Smooth muscle cell (in vitro differentiated cells): ENCODE measurements at regions not wholly inside any gene's neighbourhood (a gene's known extent, or its start where the extent isn't known, plus 50 kb on each side); places are given as distances from the start of the nearest gene placed in this dataset.
"Not testable (repeated sequence)": the region's sequence is repeated elsewhere in the genome, so short reads cannot be mapped to it uniquely, and the experiment has no call there.

Experiments
- DNase-seq: peaks from one replicate; lab custom pipeline; 2025; ENCODE audit not compliant: unreplicated experiment; lab: John Stamatoyannopoulos, UW
- H2AFZ ChIP-seq: fragments of 200-600 bp; sonication (generic); 2 replicates; pipeline ENCODE4 v1.6.0; 2016; ENCODE audit warnings: antibody characterized with exemption, low read depth, mild to moderate bottlenecking
- H3F3A ChIP-seq: fragments of 200-600 bp; sonication (generic); 2 replicates; pipeline ENCODE4 v1.6.0; 2017; ENCODE audit warnings: antibody characterized with exemption, low read depth
- H3K27ac ChIP-seq: fragments of 200-600 bp; sonication (generic); 2 replicates; pipeline ENCODE4 v1.5.1; 2016; ENCODE audit warnings: low read depth, mild to moderate bottlenecking
- H3K27me3 ChIP-seq: fragments of 200-600 bp; sonication (generic); 2 replicates; pipeline ENCODE4 v1.6.1; 2016; ENCODE audit warnings: low read depth, mild to moderate bottlenecking
- H3K36me3 ChIP-seq: fragments of 200-600 bp; sonication (generic); 2 replicates; pipeline ENCODE4 v1.5.1; 2016; ENCODE audit warnings: low read depth
- H3K4me1 ChIP-seq: fragments of 200-600 bp; sonication (generic); 2 replicates; pipeline ENCODE4 v1.5.1; 2016; ENCODE audit warnings: low read depth
- H3K4me2 ChIP-seq: fragments of 200-600 bp; sonication (generic); 2 replicates; pipeline ENCODE4 v1.6.0; 2016; ENCODE audit warnings: mild to moderate bottlenecking
- H3K4me3 ChIP-seq: fragments of 200-600 bp; sonication (generic); 2 replicates; pipeline ENCODE4 v1.5.1; 2016; ENCODE audit warnings: mild to moderate bottlenecking
- H3K79me2 ChIP-seq: fragments of 200-600 bp; sonication (generic); 2 replicates; pipeline ENCODE4 v1.6.0; 2016; ENCODE audit warnings: low read depth, mild to moderate bottlenecking
- H3K9ac ChIP-seq: fragments of 200-600 bp; sonication (generic); 2 replicates; pipeline ENCODE4 v1.6.0; 2016; ENCODE audit warnings: low read depth
- H3K9me3 ChIP-seq: fragments of 200-600 bp; sonication (generic); replicated peaks from 2 replicates; pipeline ENCODE4 v1.5.1; 2016; ENCODE audit warnings: low read depth
- H4K20me1 ChIP-seq: fragments of 200-600 bp; sonication (generic); 2 replicates; pipeline ENCODE4 v1.6.0; 2016; ENCODE audit warnings: low read depth
- CTCF ChIP-seq: fragments of 200-600 bp; sonication (generic); IDR thresholded peaks from 2 replicates; pipeline ENCODE4 v1.5.1; 2017; ENCODE audit warnings: borderline replicate concordance, mild to moderate bottlenecking, antibody characterized with exemption; ENCODE audit not compliant: insufficient read depth, poor library complexity, severe bottlenecking
- WGBS: methylation state at CpG from one replicate; pipeline ENCODE4 v1.1.7; 2016; ENCODE audit warnings: low lambda C conversion rate; 5-methylcytosine and 5-hydroxymethylcytosine counted together

- H3K9me3 ChIP-seq: peaks cover 2% of the 10 kb centered on the region
- H4K20me1 ChIP-seq: no peaks in the 10 kb centered on the region
- TF ChIP-seq CTCF: no peak
- no peak for DNase-seq
- H2AFZ ChIP-seq: no peak overlapping the region
- no peaks in the 10 kb centered on the region for H3K27me3 ChIP-seq
- H3K4me2 ChIP-seq: no peak overlapping the region
- H3K79me2 ChIP-seq: no peaks in the 10 kb centered on the region
- no peaks in the 10 kb centered on the region for H3K4me1 ChIP-seq
- H3K4me3 ChIP-seq: no peak overlapping the region
- no peaks in the 10 kb centered on the region for H3K36me3 ChIP-seq
- H3K9ac ChIP-seq: no peak overlapping the region
- H3F3A ChIP-seq: no peaks in the 10 kb centered on the region
- H3K27ac ChIP-seq: no peak overlapping the region
- WGBS: 98% methylated on average over 4 of the region's 4 CpGs
Measured at GRCh38 chr14:37776791-37777499, 181.5 kb downstream of the TTC6 start.

DNA sequence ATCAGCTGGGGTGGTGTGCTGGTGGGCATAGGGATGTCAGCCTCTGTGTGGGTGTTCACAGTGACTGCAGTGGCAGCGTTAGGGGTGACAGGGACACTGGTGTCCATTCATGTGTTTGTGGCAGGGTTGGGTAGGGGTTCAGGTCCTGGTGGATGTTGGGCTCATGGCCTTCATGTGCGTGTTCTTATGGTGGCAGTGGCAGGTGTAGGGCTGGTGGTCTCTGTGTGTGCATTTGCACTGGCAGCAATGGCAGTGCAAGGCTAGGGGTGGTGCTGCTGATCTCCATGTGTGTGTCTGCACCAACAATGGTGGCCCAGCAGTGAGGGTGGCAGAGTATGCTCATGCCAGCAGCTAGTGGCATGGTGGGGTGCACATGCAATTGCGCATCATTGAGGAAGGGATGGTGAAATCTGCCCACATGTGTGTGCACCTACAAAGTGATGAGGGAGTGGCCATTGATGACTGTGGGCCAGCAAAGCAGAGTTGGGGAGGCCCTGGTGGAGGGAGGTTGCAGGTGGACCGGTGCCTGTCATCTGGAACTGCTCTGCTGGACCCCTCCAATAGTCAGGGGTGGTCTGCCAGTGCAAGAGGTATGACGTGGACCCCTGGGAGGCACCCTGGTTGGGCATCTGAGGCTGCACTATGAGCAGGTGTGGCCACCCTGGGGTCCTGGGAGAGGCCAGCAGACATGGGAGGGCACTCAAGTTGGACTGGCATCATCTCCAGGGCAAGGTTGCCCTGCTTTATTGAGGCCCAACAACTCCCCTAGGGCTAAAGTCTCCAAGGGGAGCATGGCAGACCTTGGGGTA is 182.9 kb downstream of the TTC6 start:
- Histone ChIP-seq H3K4me3 (no peak overlapping the region), H3K27me3 (no peaks in the 10 kb centered on the region), H3K9ac (no peak overlapping the region), H3K9me3 (peaks cover 2% of the 10 kb centered on the region), H3K36me3 (no peaks in the 10 kb centered on the region), H3K4me1 (no peaks in the 10 kb centered on the region), H3K79me2 (no peaks in the 10 kb centered on the region), H3F3A (no peaks in the 10 kb centered on the region), H3K4me2 (no peak overlapping the region), H4K20me1 (no peaks in the 10 kb centered on the region), H2AFZ (no peak overlapping the region), H3K27ac (no peak overlapping the region)
- DNase-seq: no peak
- WGBS: 85% methylated on average over 5 of the region's 5 CpGs
- no peak for TF ChIP-seq CTCF

- no peaks in the 10 kb centered on the region for H3K27me3 ChIP-seq
Measured at GRCh38 chr14:37779480-37779879, 184.1 kb downstream of the TTC6 start.

GRCh38 chr14:37780731-37781130 is 185.3 kb downstream of the TTC6 start:
- not testable (repeated sequence) for H3K27me3 ChIP-seq, H4K20me1 ChIP-seq, H3K9ac ChIP-seq, DNase-seq, H3K4me1 ChIP-seq, H3K36me3 ChIP-seq, H3K4me3 ChIP-seq, H3K27ac ChIP-seq, H3K4me2 ChIP-seq, H3F3A ChIP-seq, H3K79me2 ChIP-seq, H3K9me3 ChIP-seq, H2AFZ ChIP-seq
- 91% methylated on average over 4 of the region's 4 CpGs for WGBS

More at GRCh38 chr14:37779480-37779879, 184.1 kb downstream of the TTC6 start:
- Histone ChIP-seq H3K27ac (no peak overlapping the region), H3K79me2 (no peaks in the 10 kb centered on the region), H3K4me2 (no peak overlapping the region), H3K9me3 (peaks cover 2% of the 10 kb centered on the region), H3K36me3 (no peaks in the 10 kb centered on the region), H3K9ac (no peak overlapping the region), H3F3A (no peaks in the 10 kb centered on the region), H2AFZ (no peak overlapping the region), H4K20me1 (no peaks in the 10 kb centered on the region), H3K4me3 (no peak overlapping the region), H3K4me1 (no peaks in the 10 kb centered on the region)
- no peak for TF ChIP-seq CTCF
- DNase-seq: no peak

DNA sequence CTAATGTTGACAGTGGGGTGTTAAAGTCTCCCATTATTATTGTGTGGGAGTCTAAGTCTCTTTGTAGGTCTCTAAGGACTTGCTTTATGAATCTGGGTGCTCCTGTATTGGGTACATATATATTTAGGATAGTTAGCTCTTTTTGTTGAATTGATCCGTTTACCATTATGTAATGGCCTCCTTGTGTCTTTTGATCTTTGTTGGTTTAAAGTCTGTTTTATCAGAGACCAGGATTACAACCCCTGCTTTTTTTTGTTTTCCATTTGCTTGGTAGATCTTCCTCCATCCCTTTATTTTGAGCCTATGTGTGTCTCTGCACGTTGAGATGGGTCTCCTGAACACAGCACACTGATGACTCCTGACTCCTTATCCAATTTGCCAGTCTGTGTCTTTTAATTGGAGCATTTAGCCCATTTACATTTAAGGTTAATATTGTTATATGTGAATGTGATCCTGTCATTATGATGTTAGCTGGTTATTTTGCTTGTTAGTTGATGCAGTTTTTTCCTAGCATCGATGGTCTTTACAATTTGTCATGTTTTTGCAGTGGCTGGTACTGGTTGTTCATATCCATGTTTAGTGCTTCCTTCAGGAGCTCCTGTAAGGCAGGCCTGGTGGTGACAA is 188.9 kb downstream of the TTC6 start:
- H3K27me3 ChIP-seq, H4K20me1 ChIP-seq, H3K79me2 ChIP-seq, DNase-seq, H3F3A ChIP-seq, H2AFZ ChIP-seq, H3K27ac ChIP-seq, H3K9ac ChIP-seq, H3K4me1 ChIP-seq, H3K9me3 ChIP-seq, H3K4me3 ChIP-seq, H3K36me3 ChIP-seq, H3K4me2 ChIP-seq: not testable (repeated sequence)
- WGBS: 81% methylated on average over 3 of the region's 3 CpGs

DNA sequence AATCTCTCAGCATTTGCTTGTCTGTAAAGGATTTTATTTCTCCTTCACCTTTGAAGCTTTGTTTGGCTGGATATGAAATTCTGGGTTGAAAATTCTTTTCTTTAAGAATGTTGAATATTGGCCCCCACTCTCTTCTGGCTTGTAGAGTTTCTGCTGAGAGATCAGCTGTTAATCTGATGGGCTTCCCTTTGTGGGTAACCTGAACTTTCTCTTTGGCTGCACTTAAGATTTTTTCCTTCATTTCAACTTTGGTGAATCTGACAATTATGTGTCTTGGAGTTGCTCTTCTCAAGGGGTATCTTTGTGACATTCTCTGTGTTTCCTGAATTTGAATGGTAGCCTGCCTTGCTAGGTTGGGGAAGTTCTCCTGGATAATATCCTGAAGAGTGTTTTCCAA is 189.4 kb downstream of the TTC6 start:
- not testable (repeated sequence) for H3K9me3 ChIP-seq, H4K20me1 ChIP-seq, H2AFZ ChIP-seq, H3K27ac ChIP-seq, DNase-seq, H3K4me2 ChIP-seq, H3K79me2 ChIP-seq, H3K4me3 ChIP-seq, H3K4me1 ChIP-seq, H3K27me3 ChIP-seq, H3F3A ChIP-seq, H3K36me3 ChIP-seq, H3K9ac ChIP-seq
